Transverse colon (tissue), 4 donors: ENCODE measurements at regions not wholly inside any gene's neighbourhood (a gene's known extent, or its start where the extent isn't known, plus 50 kb on each side); places are given as distances from the start of the nearest gene placed in this dataset.

ENCODE experiments used
- POLR2AphosphoS5 ChIP-seq, 3 donors: sonication (generic); formaldehyde crosslinking; IDR thresholded peaks; one replicate each; pipeline ENCODE4 v1.6.1; 2016; ENCODE audit warnings: antibody characterized with exemption in 3 of 3
- TF ChIP-seq, protein P1 (sequence below), 5 experiments: fragments of 200-600 bp in 3 of 5; fragments of 450-650 bp in 2 of 5; sonication (generic) in 3 of 5; IDR thresholded peaks; 1 replicate in 2 of 5; 2 replicates in 3 of 5; pipeline ENCODE4 v1.5.1; 2016 to 2017; ENCODE audit warnings: antibody characterized with exemption in 5 of 5, inconsistent platforms in 3 of 5, mild to moderate bottlenecking in 2 of 5, moderate library complexity in 1 of 5

DNA sequence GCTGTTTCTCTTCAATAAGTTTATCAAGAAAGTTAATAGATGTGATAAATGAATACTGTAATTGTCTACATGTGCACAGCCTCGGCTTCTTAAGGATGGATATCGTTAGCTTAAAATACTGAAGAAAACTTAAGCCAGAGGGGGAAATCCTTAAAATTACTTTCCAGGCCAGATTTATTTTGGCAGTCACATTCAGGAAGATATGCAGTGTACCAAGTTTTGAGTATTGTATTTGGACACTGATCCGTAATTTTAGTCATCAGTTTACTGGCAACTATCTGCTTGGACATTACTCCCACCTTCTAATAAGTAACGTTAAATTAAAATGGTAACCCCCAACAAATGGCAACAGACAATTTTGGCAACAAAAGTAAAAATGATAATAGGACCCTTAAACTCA lies 770.0 kb upstream of the ZEB2 start:
- TF ChIP-seq, protein P1, sequence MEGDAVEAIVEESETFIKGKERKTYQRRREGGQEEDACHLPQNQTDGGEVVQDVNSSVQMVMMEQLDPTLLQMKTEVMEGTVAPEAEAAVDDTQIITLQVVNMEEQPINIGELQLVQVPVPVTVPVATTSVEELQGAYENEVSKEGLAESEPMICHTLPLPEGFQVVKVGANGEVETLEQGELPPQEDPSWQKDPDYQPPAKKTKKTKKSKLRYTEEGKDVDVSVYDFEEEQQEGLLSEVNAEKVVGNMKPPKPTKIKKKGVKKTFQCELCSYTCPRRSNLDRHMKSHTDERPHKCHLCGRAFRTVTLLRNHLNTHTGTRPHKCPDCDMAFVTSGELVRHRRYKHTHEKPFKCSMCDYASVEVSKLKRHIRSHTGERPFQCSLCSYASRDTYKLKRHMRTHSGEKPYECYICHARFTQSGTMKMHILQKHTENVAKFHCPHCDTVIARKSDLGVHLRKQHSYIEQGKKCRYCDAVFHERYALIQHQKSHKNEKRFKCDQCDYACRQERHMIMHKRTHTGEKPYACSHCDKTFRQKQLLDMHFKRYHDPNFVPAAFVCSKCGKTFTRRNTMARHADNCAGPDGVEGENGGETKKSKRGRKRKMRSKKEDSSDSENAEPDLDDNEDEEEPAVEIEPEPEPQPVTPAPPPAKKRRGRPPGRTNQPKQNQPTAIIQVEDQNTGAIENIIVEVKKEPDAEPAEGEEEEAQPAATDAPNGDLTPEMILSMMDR (IDR thresholded peaks at IDR 0.05), result no peak
- no peak for TF ChIP-seq POLR2AphosphoS5 (IDR thresholded peaks at IDR 0.05)
